Mucosa of descending colon (tissue), 3 donors: ENCODE measurements at regions not wholly inside any gene's neighbourhood (a gene's known extent, or its start where the extent isn't known, plus 50 kb on each side); places are given as distances from the start of the nearest gene placed in this dataset.

Source experiments
- ATAC-seq: fragments of 200-7000 bp; cut with Tn5 transposase; one replicate; pipeline ENCODE4 v1.9.1; 2020; ENCODE audit warnings: mild to moderate bottlenecking, moderate library complexity
- DNase-seq, 3 donors: peaks; one replicate each; pipeline ENCODE4 v3.0.0-alpha.2; 2020
- H3K36me3 ChIP-seq: fragments of 200-600 bp; one replicate; pipeline ENCODE4 v1.8.0; 2021; ENCODE audit warnings: low read depth, mild to moderate bottlenecking
- H3K4me1 ChIP-seq: fragments of 200-600 bp; one replicate; pipeline ENCODE4 v1.8.0; 2021; ENCODE audit warnings: low read depth, mild to moderate bottlenecking
- H3K4me3 ChIP-seq: fragments of 200-600 bp; one replicate; pipeline ENCODE4 v1.8.0; 2021; ENCODE audit warnings: mild to moderate bottlenecking
- H3K9me3 ChIP-seq: fragments of 200-600 bp; one replicate; pipeline ENCODE4 v1.8.0; 2021; ENCODE audit warnings: mild to moderate bottlenecking
- CTCF ChIP-seq: fragments of 200-600 bp; IDR thresholded peaks from one replicate; pipeline ENCODE4 v1.8.0; 2022; ENCODE audit warnings: antibody characterized with exemption, mild to moderate bottlenecking
- intact Hi-C, 2 donors: fragments of 100-400 bp; cut with DNase I in 1 of 2; cut with micrococcal nuclease in 1 of 2; formaldehyde crosslinking; loops; one replicate each; pipeline versions ENCODE4 v1.11.0 to v1.11.1; 2022; cut with DNase I, micrococcal nuclease
- donor health status: DM: no; HTN: no; CAD: no; lungs with moderate emphysema.
- donor health status: DM: no; HTN: no; CAD: no.
- donor health status: DM: no; HTN: yes; CAD: no.

- Histone ChIP-seq H3K4me3 (no peak overlapping the region), H3K4me1 (no peaks in the 10 kb centered on the region), H3K36me3 (no peaks in the 10 kb centered on the region), H3K9me3 (no peaks in the 10 kb centered on the region)
- ATAC-seq (no peak), DNase-seq (no peak)
- intact Hi-C loops: no loop called here
- TF ChIP-seq CTCF: no peak
Observed at GRCh38 chr18:22026889-22027288, 142.5 kb upstream of the GATA6 start.

GRCh38 chr18:22031611-22032010 is 137.8 kb upstream of the GATA6 start:
- intact Hi-C loops: no loop called here
- H3K4me3 ChIP-seq: no peak overlapping the region
- DNase-seq: no peak
- no peak for TF ChIP-seq CTCF
- ATAC-seq: peak; percentile 65
- peaks cover 4% of the 10 kb centered on the region for H3K4me1 ChIP-seq
- H3K36me3 ChIP-seq: no peaks in the 10 kb centered on the region
- H3K9me3 ChIP-seq: no peaks in the 10 kb centered on the region

- Histone ChIP-seq H3K9me3 (no peaks in the 10 kb centered on the region), H3K36me3 (no peaks in the 10 kb centered on the region), H3K4me3 (no peak overlapping the region), H3K4me1 (peaks cover 4% of the 10 kb centered on the region)
- DNase-seq (no peak), ATAC-seq (peak; percentile 97)
- intact Hi-C loops: no loop called here
- no peak for TF ChIP-seq CTCF
Observed at GRCh38 chr18:22032392-22032961, 136.9 kb upstream of the GATA6 start.

GRCh38 chr18:22033085-22033484 is 136.3 kb upstream of the GATA6 start:
- Histone ChIP-seq H3K9me3 (no peaks in the 10 kb centered on the region), H3K4me1 (peaks cover 4% of the 10 kb centered on the region), H3K36me3 (no peaks in the 10 kb centered on the region), H3K4me3 (no peak overlapping the region)
- intact Hi-C loops: no loop called here
- ATAC-seq: no peak
- no peak for DNase-seq
- TF ChIP-seq CTCF: no peak

- H3K4me1 ChIP-seq: peaks cover 4% of the 10 kb centered on the region
- DNase-seq (no peak), ATAC-seq (no peak)
- no peaks in the 10 kb centered on the region for H3K36me3 ChIP-seq
- no peaks in the 10 kb centered on the region for H3K9me3 ChIP-seq
- no peak overlapping the region for H3K4me3 ChIP-seq
- intact Hi-C loops: no loop called here
- no peak for TF ChIP-seq CTCF
Observed at GRCh38 chr18:22034276-22034675, 135.1 kb upstream of the GATA6 start.

- TF ChIP-seq CTCF: no peak
- Histone ChIP-seq H3K4me1 (peaks cover 11% of the 10 kb centered on the region), H3K9me3 (peaks cover 3% of the 10 kb centered on the region), H3K36me3 (no peaks in the 10 kb centered on the region), H3K4me3 (no peak overlapping the region)
- ATAC-seq (peak; percentile 62), DNase-seq (peak in 2 of 3 donors; percentile 58 to 87)
- intact Hi-C loops: loop anchor here in 1 of 2 donors (5.0 kb wide), 1 partner anchor 127 kb away; the partner anchor contains the start of gene GATA6
Observed at GRCh38 chr18:22040533-22040932, 128.9 kb upstream of the GATA6 start.
